HG02588 (cell line): ENCODE measurements at regions not wholly inside any gene's neighbourhood (a gene's known extent, or its start where the extent isn't known, plus 50 kb on each side); places are given as distances from the start of the nearest gene placed in this dataset.

ENCODE experiments used
- ATAC-seq: cut with Tn5 transposase; IDR thresholded peaks from one replicate; pipeline ENCODE4 v1.9.1; 2021; ENCODE audit warnings: mild to moderate bottlenecking, moderate library complexity; ENCODE audit not compliant: unreplicated experiment

GRCh38 chr6:151753581-151753980, 53.9 kb upstream of the ESR1 start:
- ATAC-seq, result no peak

- ATAC-seq, result peak; percentile 97
Measured at GRCh38 chr6:151757506-151757955, 50.0 kb upstream of the ESR1 start.
